ENCODE measurements at regions not wholly inside any gene's neighbourhood (a gene's known extent, or its start where the extent isn't known, plus 50 kb on each side); places are given as distances from the start of the nearest gene placed in this dataset.

- no peak for DNase-seq
These were observed 52.9 kb upstream of the VLDLR start for GRCh38 chr9:2568689-2569088.

- DNase-seq, result peak in 5 of 56 donors; percentile 1 to 16 (median 13)
These were observed 50.7 kb upstream of the VLDLR start for GRCh38 chr9:2570615-2571479.
